ENCODE measurements at regions not wholly inside any gene's neighbourhood (a gene's known extent, or its start where the extent isn't known, plus 50 kb on each side); places are given as distances from the start of the nearest gene placed in this dataset.
"Not testable (repeated sequence)": the region's sequence is repeated elsewhere in the genome, so short reads cannot be mapped to it uniquely, and the experiment has no call there.

GRCh38 chr10:94251098-94251497 lies 111.6 kb downstream of the NOC3L start:
- no peaks in the 10 kb centered on the region for H3K27me3 ChIP-seq (ENCODE audit: insufficient read depth, poor library complexity, severe bottlenecking)
- no peak overlapping the region for H3K27ac ChIP-seq (replicated peaks)
- TF ChIP-seq POLR2AphosphoS5 (IDR thresholded peaks at IDR 0.05; ENCODE audit: low read depth) = no peak
- TF ChIP-seq GABPA (IDR thresholded peaks at IDR 0.05; ENCODE audit: low read depth) = no peak
- DNase-seq (ENCODE audit: low read depth in 1 of 2, low spot score in 1 of 2) = no peak
- H3K4me3 ChIP-seq (replicated peaks; ENCODE audit: insufficient read depth, low read length) = no peak overlapping the region

GRCh38 chr10:94251568-94251967 lies 111.2 kb downstream of the NOC3L start:
- Histone ChIP-seq H3K27ac (replicated peaks) (no peak overlapping the region), H3K4me3 (replicated peaks; ENCODE audit: insufficient read depth, low read length) (no peak overlapping the region), H3K27me3 (ENCODE audit: insufficient read depth, poor library complexity, severe bottlenecking) (no peaks in the 10 kb centered on the region)
- TF ChIP-seq POLR2AphosphoS5 (IDR thresholded peaks at IDR 0.05; ENCODE audit: low read depth) = no peak
- TF ChIP-seq SPI1 (IDR thresholded peaks at IDR 0.05; ENCODE audit: borderline replicate concordance, low read depth) = no peak
- no peak for TF ChIP-seq REST (IDR thresholded peaks at IDR 0.05; ENCODE audit: insufficient replicate concordance, low read depth)
- TF ChIP-seq CTCF (IDR thresholded peaks at IDR 0.05; ENCODE audit: insufficient read depth, low read length) = no peak
- TF ChIP-seq GABPA (IDR thresholded peaks at IDR 0.05; ENCODE audit: low read depth) = no peak
- no peak for DNase-seq (ENCODE audit: low read depth in 1 of 2, low spot score in 1 of 2)

- not testable (repeated sequence) for DNase-seq (ENCODE audit: low read depth in 1 of 2, low spot score in 1 of 2); H3K4me3 ChIP-seq (replicated peaks; ENCODE audit: insufficient read depth, low read length); H3K27me3 ChIP-seq (ENCODE audit: insufficient read depth, poor library complexity, severe bottlenecking); H3K27ac ChIP-seq (replicated peaks)
These were observed 105.3 kb downstream of the NOC3L start for GRCh38 chr10:94257407-94257806.

GRCh38 chr10:94260455-94260854 lies 102.3 kb downstream of the NOC3L start:
- no peak for TF ChIP-seq GABPA (IDR thresholded peaks at IDR 0.05; ENCODE audit: low read depth)
- TF ChIP-seq POLR2AphosphoS5 (IDR thresholded peaks at IDR 0.05; ENCODE audit: low read depth) = no peak
- no peak for TF ChIP-seq CTCF (IDR thresholded peaks at IDR 0.05; ENCODE audit: insufficient read depth, low read length)
- TF ChIP-seq REST (IDR thresholded peaks at IDR 0.05; ENCODE audit: insufficient replicate concordance, low read depth) = no peak
- TF ChIP-seq SPI1 (IDR thresholded peaks at IDR 0.05; ENCODE audit: borderline replicate concordance, low read depth) = no peak
- H3K4me3 ChIP-seq (replicated peaks; ENCODE audit: insufficient read depth, low read length) = no peak overlapping the region

GRCh38 chr10:94264085-94264484 lies 98.7 kb downstream of the NOC3L start:
- Histone ChIP-seq H3K27ac (replicated peaks) (no peak overlapping the region), H3K27me3 (ENCODE audit: insufficient read depth, poor library complexity, severe bottlenecking) (no peaks in the 10 kb centered on the region), H3K4me3 (replicated peaks; ENCODE audit: insufficient read depth, low read length) (no peak overlapping the region)
- DNase-seq (ENCODE audit: low read depth in 1 of 2, low spot score in 1 of 2) = no peak
- TF ChIP-seq POLR2AphosphoS5 (IDR thresholded peaks at IDR 0.05; ENCODE audit: low read depth) = no peak
- no peak for TF ChIP-seq CTCF (IDR thresholded peaks at IDR 0.05; ENCODE audit: insufficient read depth, low read length)
- TF ChIP-seq REST (IDR thresholded peaks at IDR 0.05; ENCODE audit: insufficient replicate concordance, low read depth) = no peak
- no peak for TF ChIP-seq SPI1 (IDR thresholded peaks at IDR 0.05; ENCODE audit: borderline replicate concordance, low read depth)
- no peak for TF ChIP-seq GABPA (IDR thresholded peaks at IDR 0.05; ENCODE audit: low read depth)

More at GRCh38 chr10:94260455-94260854, 102.3 kb downstream of the NOC3L start:
- DNase-seq (ENCODE audit: low read depth in 1 of 2, low spot score in 1 of 2) = no peak
- no peaks in the 10 kb centered on the region for H3K27me3 ChIP-seq (ENCODE audit: insufficient read depth, poor library complexity, severe bottlenecking)
- H3K27ac ChIP-seq (replicated peaks) = no peak overlapping the region
